Activated T-helper 1 cell treated with anti-CD3 and anti-CD28 coated beads, Interleukin-12 subunit alpha, Interleukin-12 subunit beta, Interleukin-2, Interleukin-4 antibody, amounts not matched to agents 30 ng/mL and 10 ng/mL and 1 ng/mL, durations not matched to agents 14 hours and 24 hours and 36 hours (primary cell): ENCODE measurements at regions not wholly inside any gene's neighbourhood (a gene's known extent, or its start where the extent isn't known, plus 50 kb on each side); places are given as distances from the start of the nearest gene placed in this dataset.

Experiments
- DNase-seq: peaks from one replicate; pipeline ENCODE4 v3.0.0; 2021; ENCODE audit warnings: low spot score
- H3K27ac Mint-ChIP-seq: one replicate; pipeline ENCODE4 v1.8.0; 2021; ENCODE audit warnings: mild to moderate bottlenecking, mixed read lengths
- H3K27me3 Mint-ChIP-seq: one replicate; pipeline ENCODE4 v1.8.0; 2022; ENCODE audit warnings: mild to moderate bottlenecking, moderate library complexity, mixed read lengths; ENCODE audit not compliant: insufficient read depth
- H3K36me3 Mint-ChIP-seq: one replicate; pipeline ENCODE4 v1.8.0; 2021; ENCODE audit warnings: low read depth, mixed read lengths
- H3K4me1 Mint-ChIP-seq: one replicate; pipeline ENCODE4 v1.8.0; 2021; ENCODE audit warnings: low read depth, mixed read lengths
- H3K4me3 Mint-ChIP-seq: one replicate; pipeline ENCODE4 v1.8.0; 2021; ENCODE audit warnings: mild to moderate bottlenecking, moderate library complexity, mixed read lengths
- H3K9me3 Mint-ChIP-seq: one replicate; pipeline ENCODE4 v1.8.0; 2021; ENCODE audit warnings: mixed read lengths
- intact Hi-C: fragments of 100-400 bp; cut with micrococcal nuclease; formaldehyde crosslinking; loops from one replicate; pipeline ENCODE4 v1.15.1; 2024

DNA sequence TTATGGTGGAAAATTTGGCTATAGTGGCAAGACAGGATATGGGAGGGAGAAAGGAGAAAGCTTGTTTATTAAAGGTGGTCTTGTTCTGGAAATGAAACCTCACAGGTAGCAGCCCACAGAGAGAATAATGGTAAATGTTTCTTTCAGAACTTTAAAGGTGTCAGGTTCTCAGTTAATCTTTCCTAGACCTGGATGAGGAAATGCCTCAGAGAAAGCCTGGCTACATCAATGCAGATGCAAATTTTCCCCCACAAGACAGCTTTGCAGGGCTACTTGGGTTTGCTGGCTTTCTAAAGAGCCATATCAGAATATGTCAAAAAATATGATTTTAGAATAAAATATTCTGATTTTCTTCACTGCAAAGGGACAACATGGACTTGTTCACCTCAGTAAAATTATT, 715.0 kb downstream of the FAM133A start:
- Mint-ChIP-seq H3K4me3 (no peak overlapping the region), H3K27ac (no peak overlapping the region), H3K36me3 (no peaks in the 10 kb centered on the region), H3K4me1 (no peaks in the 10 kb centered on the region), H3K27me3 (no peaks in the 10 kb centered on the region), H3K9me3 (no peaks in the 10 kb centered on the region)
- intact Hi-C loops, result no loop called here
- no peak for DNase-seq

DNA sequence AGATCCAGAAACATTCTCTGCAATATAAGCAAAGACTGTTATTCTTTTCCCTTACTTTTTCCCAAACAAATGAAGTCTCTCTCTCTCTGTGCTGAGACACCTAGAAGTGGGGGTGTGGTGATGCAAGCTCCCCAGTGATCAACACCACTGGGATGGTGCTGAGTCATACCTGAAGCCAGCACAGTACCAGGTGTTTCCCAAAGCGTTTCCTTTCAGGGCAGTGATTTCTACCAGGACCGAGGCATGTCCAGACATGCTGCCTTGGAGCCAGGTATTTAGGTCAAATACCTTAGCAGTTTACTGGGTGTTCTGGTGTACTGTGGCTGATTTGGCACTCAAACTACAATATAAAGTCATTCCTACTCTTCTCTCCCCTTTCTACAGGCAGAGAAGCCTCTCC, 726.5 kb downstream of the FAM133A start:
- no peak for DNase-seq
- H3K27me3 Mint-ChIP-seq, result no peaks in the 10 kb centered on the region
- no peaks in the 10 kb centered on the region for H3K4me1 Mint-ChIP-seq
- H3K27ac Mint-ChIP-seq, result no peak overlapping the region
- no peak overlapping the region for H3K4me3 Mint-ChIP-seq
- intact Hi-C loops, result no loop called here
- H3K9me3 Mint-ChIP-seq, result no peaks in the 10 kb centered on the region
- no peaks in the 10 kb centered on the region for H3K36me3 Mint-ChIP-seq

DNA sequence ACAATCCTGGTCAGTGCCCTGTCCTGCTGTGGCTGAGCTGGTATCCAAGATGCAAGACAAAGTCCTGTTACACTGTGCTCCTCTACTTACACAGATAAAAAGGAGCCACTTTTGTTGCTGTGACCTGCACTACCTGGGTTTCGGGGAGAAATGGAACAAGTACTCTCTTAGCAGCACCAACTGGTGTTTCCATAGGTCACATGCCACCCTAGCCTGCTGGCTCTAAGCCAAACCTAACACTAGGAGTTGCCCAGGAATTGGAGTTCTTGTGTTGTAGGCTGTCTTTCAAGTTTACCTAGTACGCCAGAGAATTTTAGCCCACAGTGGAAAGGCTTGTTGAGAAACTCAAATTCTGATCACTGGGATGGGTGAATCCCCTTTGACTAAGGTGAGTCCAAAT, 727.4 kb downstream of the FAM133A start:
- no peaks in the 10 kb centered on the region for H3K27me3 Mint-ChIP-seq
- H3K36me3 Mint-ChIP-seq, result no peaks in the 10 kb centered on the region
- intact Hi-C loops, result no loop called here
- H3K4me3 Mint-ChIP-seq, result no peak overlapping the region
- DNase-seq, result no peak
- H3K4me1 Mint-ChIP-seq, result no peaks in the 10 kb centered on the region
- H3K27ac Mint-ChIP-seq, result no peak overlapping the region
- H3K9me3 Mint-ChIP-seq, result no peaks in the 10 kb centered on the region

DNA sequence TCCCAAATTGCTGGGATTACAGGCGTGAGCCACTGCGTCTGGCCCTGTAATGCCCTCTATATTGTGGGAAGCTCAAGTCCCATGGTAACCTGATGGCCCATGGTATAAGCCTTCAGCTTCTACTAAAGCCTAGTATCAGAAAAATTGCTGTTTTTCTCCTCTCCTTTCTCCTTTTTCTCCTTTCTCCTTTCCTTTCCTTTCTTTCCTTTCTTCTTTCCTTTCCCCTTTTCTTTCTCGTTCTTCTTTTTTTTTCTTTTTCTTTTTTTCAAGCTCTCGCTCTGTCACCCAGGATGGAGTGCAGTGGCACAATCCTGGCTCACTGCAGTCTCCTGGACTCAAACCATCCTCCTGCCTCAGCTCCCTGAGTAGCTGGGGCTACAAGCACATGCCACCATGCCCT, 740.7 kb downstream of the FAM133A start:
- intact Hi-C loops, result no loop called here
- DNase-seq, result no peak

DNA sequence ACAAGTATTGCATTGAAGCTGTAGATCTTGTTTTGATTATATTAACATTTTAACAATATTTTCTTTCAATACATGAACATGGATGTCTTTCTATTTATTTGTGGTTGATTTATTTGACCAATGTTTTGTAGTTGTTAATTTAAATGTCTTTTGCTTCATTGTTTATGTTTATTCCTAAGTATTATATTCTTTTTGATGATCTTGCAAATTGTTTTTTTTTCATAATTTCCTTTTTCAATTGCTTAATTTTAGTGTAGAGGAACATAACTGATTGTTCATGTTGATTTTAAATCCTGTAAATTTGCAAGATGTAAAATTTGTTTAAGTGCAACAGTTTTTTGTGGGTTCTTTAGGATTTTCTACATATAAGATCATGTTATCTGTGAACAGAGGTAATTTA, 744.1 kb downstream of the FAM133A start:
- Mint-ChIP-seq H3K4me1 (no peaks in the 10 kb centered on the region), H3K27me3 (no peaks in the 10 kb centered on the region), H3K36me3 (no peaks in the 10 kb centered on the region), H3K9me3 (no peaks in the 10 kb centered on the region), H3K4me3 (no peak overlapping the region), H3K27ac (no peak overlapping the region)
- intact Hi-C loops, result no loop called here
- DNase-seq, result no peak

More for the DNA sequence above, 740.7 kb downstream of the FAM133A start:
- Mint-ChIP-seq H3K9me3 (no peaks in the 10 kb centered on the region), H3K4me1 (no peaks in the 10 kb centered on the region), H3K27me3 (no peaks in the 10 kb centered on the region), H3K27ac (no peak overlapping the region), H3K4me3 (no peak overlapping the region), H3K36me3 (no peaks in the 10 kb centered on the region)

DNA sequence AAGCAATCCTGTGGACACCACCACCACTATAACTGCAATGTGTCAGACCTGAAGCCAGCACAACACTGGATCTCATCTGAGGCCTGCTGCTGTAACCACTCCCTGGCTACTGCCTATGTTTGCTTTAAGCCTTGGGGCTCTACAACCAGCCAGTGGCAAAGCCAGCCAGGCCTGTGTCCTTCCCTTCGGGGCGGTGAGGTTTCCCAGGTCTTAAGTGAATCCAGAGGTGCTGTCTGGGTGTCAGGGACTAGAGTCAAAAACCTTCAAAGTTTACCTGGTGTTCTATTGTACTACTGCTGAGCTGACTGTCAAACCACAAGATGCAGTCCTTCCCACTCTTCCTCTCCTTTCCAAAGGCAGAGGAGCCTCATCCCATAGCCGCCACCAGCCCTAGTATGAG, 750.5 kb downstream of the FAM133A start:
- H3K4me1 Mint-ChIP-seq, result no peaks in the 10 kb centered on the region
- intact Hi-C loops, result no loop called here
- no peaks in the 10 kb centered on the region for H3K36me3 Mint-ChIP-seq
- no peaks in the 10 kb centered on the region for H3K9me3 Mint-ChIP-seq
- no peak for DNase-seq
- H3K27me3 Mint-ChIP-seq, result no peaks in the 10 kb centered on the region
- no peak overlapping the region for H3K27ac Mint-ChIP-seq
- H3K4me3 Mint-ChIP-seq, result no peak overlapping the region

DNA sequence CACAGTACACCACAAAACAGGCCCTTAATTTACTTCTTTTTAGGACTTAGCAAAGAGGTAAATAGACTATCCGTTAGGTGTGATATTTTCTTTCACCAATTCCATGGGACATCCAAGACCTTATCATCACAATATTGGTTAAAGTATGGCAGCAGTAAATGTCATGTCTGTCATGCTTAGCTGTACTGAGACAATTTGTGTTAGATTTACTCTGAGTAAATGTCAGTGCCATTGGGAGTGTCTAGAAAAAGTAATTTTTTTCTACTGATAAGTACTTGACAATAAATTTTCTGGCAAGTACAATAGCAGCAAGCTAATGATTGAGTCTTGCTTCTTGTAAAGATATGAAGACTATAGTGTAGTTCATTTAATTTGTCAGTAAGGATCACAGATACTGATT, 756.1 kb downstream of the FAM133A start:
- H3K9me3 Mint-ChIP-seq, result no peaks in the 10 kb centered on the region
- H3K36me3 Mint-ChIP-seq, result no peaks in the 10 kb centered on the region
- no peak overlapping the region for H3K27ac Mint-ChIP-seq
- no peaks in the 10 kb centered on the region for H3K4me1 Mint-ChIP-seq
- intact Hi-C loops, result no loop called here
- no peak overlapping the region for H3K4me3 Mint-ChIP-seq
- no peaks in the 10 kb centered on the region for H3K27me3 Mint-ChIP-seq
- no peak for DNase-seq

DNA sequence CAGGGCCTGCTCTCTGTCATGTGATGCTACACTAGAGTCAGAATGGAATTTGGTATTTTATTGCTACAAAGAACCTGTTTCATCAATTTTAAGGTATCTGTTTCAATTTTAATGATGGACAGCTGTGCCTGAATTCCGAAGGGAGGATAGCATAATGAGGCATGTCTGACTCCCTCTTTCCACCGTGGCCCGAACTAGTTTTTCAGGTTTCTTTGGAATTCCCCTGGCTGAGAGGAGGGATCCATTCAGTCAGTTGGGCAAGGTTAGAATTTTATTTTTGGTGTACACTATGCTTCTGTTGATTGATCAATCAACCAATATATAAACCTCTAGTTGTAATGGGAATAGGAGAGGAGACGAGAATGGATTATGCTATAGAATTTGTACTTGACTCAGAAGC, 761.8 kb downstream of the FAM133A start:
- H3K27ac Mint-ChIP-seq, result no peak overlapping the region
- H3K36me3 Mint-ChIP-seq, result no peaks in the 10 kb centered on the region
- no peaks in the 10 kb centered on the region for H3K9me3 Mint-ChIP-seq
- H3K4me3 Mint-ChIP-seq, result no peak overlapping the region
- no peak for DNase-seq
- H3K27me3 Mint-ChIP-seq, result no peaks in the 10 kb centered on the region
- intact Hi-C loops, result no loop called here
- no peaks in the 10 kb centered on the region for H3K4me1 Mint-ChIP-seq

DNA sequence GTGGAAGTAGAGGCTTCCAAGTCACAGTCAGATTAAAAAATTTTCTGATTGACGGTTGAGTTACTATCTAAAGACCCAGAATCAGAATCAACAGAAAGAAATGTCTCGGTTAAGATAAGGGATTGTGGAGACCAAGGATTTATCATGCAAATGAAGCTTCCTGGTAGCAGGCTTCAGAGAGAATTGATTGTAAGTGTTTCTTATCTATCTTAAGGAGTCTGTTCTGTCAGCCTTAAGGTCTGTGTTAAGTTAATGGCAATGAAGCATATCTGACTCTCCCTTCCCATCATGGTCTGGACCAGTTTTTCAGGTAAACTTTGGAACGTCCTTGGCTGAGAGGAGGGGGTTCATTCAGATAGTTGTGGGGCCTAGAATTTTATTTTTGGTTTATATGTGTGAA, 780.2 kb downstream of the FAM133A start:
- Mint-ChIP-seq H3K27me3 (no peaks in the 10 kb centered on the region), H3K4me3 (no peak overlapping the region), H3K27ac (no peak overlapping the region), H3K9me3 (no peaks in the 10 kb centered on the region), H3K4me1 (no peaks in the 10 kb centered on the region), H3K36me3 (no peaks in the 10 kb centered on the region)
- intact Hi-C loops, result no loop called here
- DNase-seq, result no peak

DNA sequence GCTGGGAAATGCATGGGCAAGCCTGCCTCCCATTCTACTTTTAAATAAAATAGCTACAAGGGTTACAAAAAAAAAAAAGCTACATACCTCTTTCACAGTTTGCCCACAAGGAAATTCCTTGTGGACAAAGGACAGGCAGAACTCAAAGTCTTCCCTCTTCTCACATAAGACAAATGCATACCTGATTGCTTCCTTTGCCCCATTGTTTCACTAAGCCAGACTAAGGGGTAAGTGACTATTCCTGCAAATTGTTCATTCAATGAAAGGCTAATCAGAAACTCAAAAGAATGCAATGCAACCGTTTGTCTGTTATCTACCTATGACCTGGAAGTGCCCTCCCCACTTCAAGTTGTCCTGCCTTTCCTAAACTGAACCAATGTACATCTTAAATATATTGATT, 780.6 kb downstream of the FAM133A start:
- Mint-ChIP-seq H3K4me1 (no peaks in the 10 kb centered on the region), H3K27me3 (no peaks in the 10 kb centered on the region), H3K4me3 (no peak overlapping the region), H3K36me3 (no peaks in the 10 kb centered on the region), H3K9me3 (no peaks in the 10 kb centered on the region), H3K27ac (no peak overlapping the region)
- DNase-seq, result no peak
- intact Hi-C loops, result no loop called here

DNA sequence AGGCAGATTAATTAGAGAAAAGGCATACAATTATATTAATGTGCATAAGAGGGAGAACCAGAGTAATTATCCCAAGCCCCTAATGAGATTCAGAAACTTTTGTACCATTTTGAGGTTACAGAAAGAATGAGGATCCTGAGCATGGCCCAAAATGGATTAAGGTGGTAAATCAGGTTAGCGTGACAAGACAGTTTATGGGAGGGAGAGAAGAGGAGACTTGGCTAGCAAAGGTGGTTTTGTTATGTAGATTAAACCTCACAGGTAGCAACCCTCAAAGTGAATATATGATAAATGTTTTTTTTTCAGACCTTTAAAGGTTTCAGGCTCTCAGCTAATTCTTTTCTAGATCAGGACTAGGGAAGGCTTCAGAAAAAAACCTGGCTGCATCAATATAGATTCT, 781.8 kb downstream of the FAM133A start:
- DNase-seq, result no peak
- Mint-ChIP-seq H3K4me1 (no peaks in the 10 kb centered on the region), H3K36me3 (no peaks in the 10 kb centered on the region), H3K27me3 (no peaks in the 10 kb centered on the region), H3K4me3 (no peak overlapping the region), H3K27ac (no peak overlapping the region), H3K9me3 (no peaks in the 10 kb centered on the region)
- intact Hi-C loops, result no loop called here

DNA sequence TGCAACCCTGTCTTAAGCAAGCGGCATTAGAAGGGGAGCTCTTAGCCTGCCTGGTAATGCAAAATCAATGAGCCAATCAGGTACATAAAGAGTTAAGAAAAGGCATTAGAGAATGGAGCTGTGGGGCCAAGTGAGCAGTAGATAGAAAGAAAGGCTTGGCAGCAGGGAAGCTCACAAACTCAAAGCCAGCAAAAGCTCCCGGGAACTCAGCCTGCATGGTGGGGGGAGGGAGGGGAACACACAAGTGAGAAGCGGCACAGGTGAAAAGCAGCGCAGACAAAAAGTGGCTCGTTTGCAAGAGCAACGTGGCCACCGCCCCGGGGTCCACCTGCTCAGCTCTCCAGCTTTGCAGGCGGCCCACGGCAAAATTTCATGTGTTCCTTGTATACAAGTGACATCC, 818.5 kb downstream of the FAM133A start:
- intact Hi-C loops, result no loop called here
- Mint-ChIP-seq H3K27me3 (no peaks in the 10 kb centered on the region), H3K4me3 (no peak overlapping the region), H3K9me3 (no peaks in the 10 kb centered on the region), H3K4me1 (no peaks in the 10 kb centered on the region), H3K36me3 (no peaks in the 10 kb centered on the region), H3K27ac (no peak overlapping the region)
- no peak for DNase-seq

DNA sequence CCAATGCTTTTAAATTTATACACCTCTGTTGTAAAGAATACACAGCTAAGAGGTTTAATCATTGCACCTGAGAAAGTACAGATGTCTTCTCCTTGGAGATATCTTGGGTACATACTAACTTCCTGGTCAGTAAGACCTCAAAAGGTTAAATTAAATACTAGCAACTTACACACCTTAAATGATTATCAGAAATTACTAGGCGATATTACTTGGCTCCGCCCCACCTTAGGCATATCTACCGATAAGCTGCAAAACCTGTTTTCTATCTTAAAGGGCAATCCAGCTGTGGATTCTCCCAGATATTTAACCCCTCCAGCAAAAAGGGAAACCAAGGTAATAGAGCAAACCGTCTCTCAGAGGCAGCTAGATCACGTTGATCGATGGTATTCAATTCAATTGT, 819.4 kb downstream of the FAM133A start:
- Mint-ChIP-seq H3K27me3 (no peaks in the 10 kb centered on the region), H3K4me3 (no peak overlapping the region), H3K4me1 (no peaks in the 10 kb centered on the region), H3K9me3 (no peaks in the 10 kb centered on the region), H3K36me3 (no peaks in the 10 kb centered on the region), H3K27ac (no peak overlapping the region)
- no peak for DNase-seq
- intact Hi-C loops, result no loop called here

DNA sequence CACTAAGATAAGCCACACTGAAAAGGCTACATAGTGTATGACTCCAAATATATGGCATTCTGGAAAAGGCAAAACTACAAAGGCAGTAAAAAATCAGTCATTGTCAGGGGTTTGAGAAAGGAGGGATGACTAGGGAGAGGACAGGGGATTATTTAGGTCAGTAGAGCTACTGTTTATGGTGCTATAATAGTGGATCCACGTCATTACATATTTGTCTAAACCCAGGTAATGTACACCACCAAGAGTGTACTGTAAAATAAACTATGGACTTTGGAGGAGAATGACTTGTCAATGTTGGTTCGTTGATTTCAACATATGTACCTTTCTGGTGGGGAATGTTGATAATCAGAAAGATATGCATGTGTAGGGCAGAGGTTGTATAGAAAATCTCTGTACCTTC, 837.6 kb downstream of the FAM133A start:
- Mint-ChIP-seq H3K9me3 (no peaks in the 10 kb centered on the region), H3K4me3 (no peak overlapping the region), H3K27me3 (no peaks in the 10 kb centered on the region), H3K36me3 (no peaks in the 10 kb centered on the region), H3K27ac (no peak overlapping the region), H3K4me1 (no peaks in the 10 kb centered on the region)
- DNase-seq, result no peak
- intact Hi-C loops, result no loop called here
